ENCODE measurements at regions not wholly inside any gene's neighbourhood (a gene's known extent, or its start where the extent isn't known, plus 50 kb on each side); places are given as distances from the start of the nearest gene placed in this dataset.

GRCh38 chr4:181946902-181947301 lies 296.3 kb upstream of the TENM3 start:
- DNase-seq (ENCODE audit: low read depth in 4 of 4, low spot score in 2 of 4), result no peak

- no peak for DNase-seq (ENCODE audit: low read depth in 4 of 4, low spot score in 2 of 4)
Observed at GRCh38 chr4:181948839-181949382, 294.3 kb upstream of the TENM3 start.

GRCh38 chr4:181949704-181950312 lies 293.4 kb upstream of the TENM3 start:
- DNase-seq (ENCODE audit: low read depth in 4 of 4, low spot score in 2 of 4), result no peak

- no peak for DNase-seq (ENCODE audit: low read depth in 4 of 4, low spot score in 2 of 4)
Observed at GRCh38 chr4:181950372-181951127, 292.7 kb upstream of the TENM3 start.

DNA sequence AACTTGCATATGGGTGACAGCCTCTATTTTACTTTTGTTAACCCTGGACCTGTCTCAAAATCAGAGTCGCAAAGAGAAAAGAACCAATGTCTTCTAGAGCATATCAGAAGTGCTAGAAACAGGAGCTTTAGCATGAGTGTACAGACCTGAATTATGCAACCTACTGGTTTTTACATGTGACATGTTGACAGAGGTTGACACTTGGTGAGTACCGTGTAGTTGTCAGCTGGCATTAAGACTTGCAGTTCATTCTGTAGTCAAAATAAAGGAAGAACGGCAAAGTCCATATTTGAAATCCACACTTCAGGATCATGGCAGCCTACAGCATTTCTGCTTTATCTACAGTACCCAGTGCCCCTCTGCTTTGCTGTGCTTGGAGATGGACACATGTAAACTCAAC lies 291.9 kb upstream of the TENM3 start:
- no peak for DNase-seq (ENCODE audit: low read depth in 4 of 4, low spot score in 2 of 4)

DNA sequence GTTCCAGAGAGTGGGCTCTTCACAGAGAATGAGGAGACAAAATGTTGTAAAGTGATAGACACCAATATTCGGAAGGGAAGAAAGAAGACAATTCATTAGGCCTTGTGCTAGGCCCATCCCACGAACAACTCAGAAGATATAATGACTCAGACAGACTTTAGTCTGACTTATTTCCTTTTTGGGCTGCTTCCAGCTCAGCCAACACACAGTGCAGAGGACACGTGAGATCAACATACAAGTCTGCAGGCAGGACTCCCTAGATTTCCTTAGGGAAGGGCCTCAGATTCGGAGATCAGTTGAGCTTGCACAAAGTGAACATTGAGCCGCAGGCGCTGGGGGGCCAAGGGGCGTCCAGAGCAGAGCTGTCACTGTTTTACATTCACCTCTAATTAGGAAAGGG lies 290.7 kb upstream of the TENM3 start:
- no peak for DNase-seq (ENCODE audit: low read depth in 4 of 4, low spot score in 2 of 4)

DNA sequence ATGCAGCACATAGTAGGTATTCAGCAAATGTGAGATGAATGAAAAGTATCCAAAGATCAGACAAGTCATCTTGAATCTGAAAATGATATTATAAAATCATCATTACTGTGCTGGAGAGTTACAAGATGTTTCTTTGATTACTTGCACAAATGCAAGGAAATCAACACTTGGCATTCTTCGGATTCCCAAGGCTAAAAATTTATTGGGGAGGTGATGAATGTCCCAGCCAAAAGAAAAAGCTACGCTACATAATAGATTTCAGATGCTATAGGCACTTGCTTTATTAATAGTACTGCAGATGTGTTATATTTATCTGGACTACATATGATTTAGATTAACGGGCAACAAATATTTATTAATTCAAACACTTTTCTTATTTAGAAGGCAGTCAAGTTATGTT lies 286.7 kb upstream of the TENM3 start:
- DNase-seq (ENCODE audit: low read depth in 4 of 4, low spot score in 2 of 4), result no peak

DNA sequence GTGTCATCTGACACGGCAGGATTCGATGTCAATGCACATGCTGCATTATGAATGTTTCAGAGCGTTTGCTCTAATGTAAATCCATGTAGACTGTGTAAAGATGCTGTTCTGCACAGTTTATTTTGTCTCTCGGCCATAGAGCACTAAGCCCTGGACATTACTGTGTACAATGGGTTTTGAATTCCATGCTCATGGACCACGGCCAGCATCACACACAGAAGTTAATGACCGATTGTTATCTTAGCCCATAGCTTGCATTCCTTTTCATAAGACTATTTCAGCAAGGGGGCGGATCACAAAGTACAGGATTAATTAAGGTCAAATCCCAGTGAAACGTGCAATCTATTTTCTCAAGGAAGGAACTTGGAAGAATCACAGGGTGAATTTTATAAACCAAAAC lies 286.1 kb upstream of the TENM3 start:
- DNase-seq (ENCODE audit: low read depth in 4 of 4, low spot score in 2 of 4), result peak; percentile 22 to 68 (median 60)

DNA sequence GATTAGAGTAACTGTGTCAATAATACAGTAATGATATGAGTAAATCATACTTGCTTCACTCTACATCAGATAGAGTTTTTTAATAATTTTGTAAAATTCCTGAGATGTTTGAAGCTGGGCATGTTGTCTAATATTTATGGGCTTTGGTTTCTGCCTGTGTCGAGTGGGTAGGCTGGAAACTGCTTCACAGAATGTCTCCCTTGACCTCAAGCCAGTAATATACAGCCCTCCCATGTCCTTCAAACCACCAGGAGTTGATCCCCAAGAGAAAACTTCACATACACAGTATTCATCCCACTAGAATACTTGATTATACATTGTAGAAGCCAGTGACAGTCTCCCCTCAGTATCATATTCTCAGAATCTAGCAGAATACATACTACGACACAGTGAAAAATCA lies 284.8 kb upstream of the TENM3 start:
- DNase-seq (ENCODE audit: low read depth in 4 of 4, low spot score in 2 of 4), result no peak

- DNase-seq (ENCODE audit: low read depth in 4 of 4, low spot score in 2 of 4), result no peak
Observed at GRCh38 chr4:181959121-181959520, 284.1 kb upstream of the TENM3 start.

DNA sequence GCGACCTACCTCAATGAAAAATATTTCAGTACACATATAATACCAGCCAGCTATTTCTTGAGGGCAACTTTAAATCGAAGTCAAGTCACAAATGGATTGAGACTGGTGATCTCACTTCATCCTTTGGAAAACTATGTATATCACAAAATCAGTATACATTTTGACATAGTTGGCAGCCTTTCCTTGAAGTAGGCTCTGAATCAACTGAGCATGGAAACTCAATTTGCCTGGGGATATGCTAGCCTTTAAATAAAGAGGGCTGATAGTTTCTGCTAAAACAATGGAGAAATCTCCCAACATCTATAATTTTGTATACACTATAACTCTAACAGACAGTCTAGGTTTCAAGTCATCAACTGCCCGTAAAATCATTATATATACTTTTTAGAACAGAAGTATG lies 282.8 kb upstream of the TENM3 start:
- no peak for DNase-seq (ENCODE audit: low read depth in 4 of 4, low spot score in 2 of 4)

- no peak for DNase-seq (ENCODE audit: low read depth in 4 of 4, low spot score in 2 of 4)
Observed at GRCh38 chr4:181962321-181962720, 280.9 kb upstream of the TENM3 start.

DNA sequence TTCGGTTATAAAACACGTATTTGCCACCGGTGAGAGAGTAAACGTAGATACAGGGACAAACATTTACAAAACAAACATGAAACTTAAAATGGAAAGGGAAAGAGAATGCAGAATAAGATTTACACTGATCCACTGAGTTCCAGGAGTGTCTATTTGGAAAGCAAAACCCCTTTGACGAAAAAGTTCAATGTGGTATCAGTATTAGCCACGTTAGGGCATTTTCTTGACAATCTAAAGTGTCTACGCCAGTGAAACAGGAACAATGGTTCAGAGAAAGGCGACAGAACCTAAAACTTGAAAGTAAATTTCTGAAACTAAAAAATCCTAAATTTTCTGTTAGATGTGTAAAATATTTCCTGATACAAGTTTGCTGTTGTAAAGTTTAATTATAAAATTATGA lies 278.5 kb upstream of the TENM3 start:
- DNase-seq (ENCODE audit: low read depth in 4 of 4, low spot score in 2 of 4), result no peak

DNA sequence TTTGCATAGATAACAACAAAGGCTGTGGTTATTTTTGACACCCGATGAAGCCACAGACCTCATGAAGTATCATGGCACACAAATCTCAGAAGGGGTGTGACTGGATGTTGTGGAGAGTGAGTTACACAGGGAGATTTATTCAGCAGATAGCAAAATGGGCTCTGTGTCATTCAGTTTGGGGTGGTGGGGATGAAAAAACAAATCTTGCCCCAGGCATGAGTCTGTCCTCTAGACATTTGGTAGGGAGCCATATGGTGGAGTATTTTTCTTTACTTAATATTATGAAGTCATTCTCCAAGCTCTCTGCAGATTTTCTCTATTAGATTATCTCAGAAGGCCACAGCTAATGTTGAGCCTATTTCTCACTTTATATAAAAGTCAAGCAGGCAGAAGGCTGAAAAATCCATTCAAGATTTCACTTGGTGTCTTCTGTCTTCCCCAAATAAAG lies 277.1 kb upstream of the TENM3 start:
- no peak for DNase-seq (ENCODE audit: low read depth in 4 of 4, low spot score in 2 of 4)

DNA sequence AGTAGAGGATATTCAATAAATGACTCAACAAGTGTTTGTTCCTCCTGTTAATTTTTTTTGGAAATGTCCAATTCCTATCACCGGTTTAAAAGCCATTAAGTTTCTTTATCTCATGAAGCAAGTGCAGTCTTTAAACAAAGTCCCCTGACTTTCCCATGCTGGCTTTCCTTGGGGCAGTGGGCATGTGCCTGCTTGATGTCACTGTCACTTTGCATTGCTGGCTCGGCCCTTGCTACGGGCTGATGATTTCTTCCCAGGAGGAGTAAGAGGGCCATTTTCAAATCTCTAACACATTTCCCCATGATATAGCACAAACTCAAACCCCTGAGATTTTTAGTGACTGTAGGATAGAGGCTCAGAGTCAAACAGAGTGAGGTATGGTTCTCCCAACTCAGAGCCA lies 275.8 kb upstream of the TENM3 start:
- DNase-seq (ENCODE audit: low read depth in 4 of 4, low spot score in 2 of 4), result no peak

- no peak for DNase-seq (ENCODE audit: low read depth in 4 of 4, low spot score in 2 of 4)
Observed at GRCh38 chr4:181968371-181968770, 274.8 kb upstream of the TENM3 start.

DNA sequence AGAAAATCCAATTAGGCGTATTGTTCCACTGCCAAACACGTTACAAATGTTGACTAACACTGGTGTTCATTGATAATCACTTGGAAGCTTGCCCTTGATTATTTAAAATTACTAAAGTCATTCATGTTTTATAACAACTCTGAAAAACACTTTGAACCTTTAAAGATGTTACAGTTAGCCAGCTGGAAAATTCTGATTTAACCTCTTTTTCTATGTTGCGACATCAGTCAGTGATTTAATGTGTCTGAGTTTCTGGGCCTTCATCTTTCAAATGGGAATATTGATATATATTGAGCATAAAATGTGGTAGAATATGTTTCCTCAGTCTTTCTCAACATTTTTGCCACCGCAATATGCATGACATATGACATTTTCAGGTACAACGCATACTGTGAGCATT lies 274.1 kb upstream of the TENM3 start:
- DNase-seq (ENCODE audit: low read depth in 4 of 4, low spot score in 2 of 4), result no peak

DNA sequence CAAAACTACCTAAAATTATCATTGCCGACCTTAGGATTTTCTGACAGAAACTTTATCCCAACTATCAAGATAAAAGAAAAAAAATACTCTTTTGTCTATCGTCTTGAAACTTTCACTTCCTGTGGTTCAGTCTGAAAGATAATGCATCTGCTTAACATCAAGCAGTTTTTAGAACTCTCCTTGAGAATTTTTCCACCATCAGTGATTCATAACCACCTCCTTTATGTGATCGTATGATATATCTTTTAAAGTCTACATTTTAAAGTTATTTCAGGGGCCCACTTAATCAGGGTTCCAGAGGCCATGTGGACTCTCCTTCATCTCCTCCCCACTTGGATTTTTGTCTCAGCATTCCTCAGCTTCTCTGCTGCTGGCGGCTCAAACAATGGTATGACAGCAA lies 272.8 kb upstream of the TENM3 start:
- no peak for DNase-seq (ENCODE audit: low read depth in 4 of 4, low spot score in 2 of 4)

- no peak for DNase-seq (ENCODE audit: low read depth in 4 of 4, low spot score in 2 of 4)
Observed at GRCh38 chr4:181971411-181971810, 271.8 kb upstream of the TENM3 start.

DNA sequence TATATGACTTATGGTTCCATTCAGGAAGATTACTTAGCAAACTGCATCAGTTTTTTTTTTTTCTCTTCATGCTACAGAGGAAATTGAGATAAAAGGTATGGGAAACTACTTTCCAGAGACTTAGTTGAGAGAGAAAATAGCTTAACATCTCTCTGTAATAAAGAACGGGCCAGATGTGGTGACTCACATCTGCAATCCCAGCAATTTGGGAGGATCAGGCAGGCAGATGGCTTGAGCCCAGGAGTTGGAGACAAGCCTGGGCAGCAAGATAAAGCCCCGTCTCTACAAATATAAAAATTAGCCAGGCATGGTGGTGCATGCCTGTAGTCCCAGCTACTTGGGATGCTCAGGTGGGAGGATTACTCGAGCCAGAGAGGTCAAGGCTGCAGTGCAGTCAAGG lies 271.2 kb upstream of the TENM3 start:
- no peak for DNase-seq (ENCODE audit: low read depth in 4 of 4, low spot score in 2 of 4)

GRCh38 chr4:181976764-181977163 lies 266.4 kb upstream of the TENM3 start:
- DNase-seq (ENCODE audit: low read depth in 4 of 4, low spot score in 2 of 4), result no peak

DNA sequence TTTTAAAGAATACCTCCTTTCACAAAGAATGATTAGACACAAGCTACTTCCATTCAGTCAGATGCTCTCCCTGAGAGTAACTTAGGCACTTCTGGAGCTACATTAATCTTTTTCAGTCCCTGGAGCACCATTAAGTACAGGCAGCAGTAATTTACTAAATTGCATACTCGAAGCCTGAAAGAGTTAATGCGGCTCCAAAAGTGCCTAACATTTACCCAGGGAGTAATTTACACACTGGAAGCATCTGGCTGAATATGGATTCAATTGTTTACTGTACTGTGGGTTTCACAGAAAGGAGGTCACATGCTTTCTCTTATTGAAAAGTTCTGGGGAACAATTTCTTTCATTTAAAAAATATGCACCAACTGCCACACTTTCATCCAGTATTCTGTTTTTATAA lies 260.8 kb upstream of the TENM3 start:
- DNase-seq (ENCODE audit: low read depth in 4 of 4, low spot score in 2 of 4), result no peak
